NOMO-1 (cell line): ENCODE measurements at regions not wholly inside any gene's neighbourhood (a gene's known extent, or its start where the extent isn't known, plus 50 kb on each side); places are given as distances from the start of the nearest gene placed in this dataset.
"Not testable (repeated sequence)": the region's sequence is repeated elsewhere in the genome, so short reads cannot be mapped to it uniquely, and the experiment has no call there.

Experiments used
- DNase-seq, 2 experiments: peaks; one replicate each; lab custom pipeline; 2025; ENCODE audit not compliant: unreplicated experiment in 2 of 2; lab: John Stamatoyannopoulos, UW

DNA sequence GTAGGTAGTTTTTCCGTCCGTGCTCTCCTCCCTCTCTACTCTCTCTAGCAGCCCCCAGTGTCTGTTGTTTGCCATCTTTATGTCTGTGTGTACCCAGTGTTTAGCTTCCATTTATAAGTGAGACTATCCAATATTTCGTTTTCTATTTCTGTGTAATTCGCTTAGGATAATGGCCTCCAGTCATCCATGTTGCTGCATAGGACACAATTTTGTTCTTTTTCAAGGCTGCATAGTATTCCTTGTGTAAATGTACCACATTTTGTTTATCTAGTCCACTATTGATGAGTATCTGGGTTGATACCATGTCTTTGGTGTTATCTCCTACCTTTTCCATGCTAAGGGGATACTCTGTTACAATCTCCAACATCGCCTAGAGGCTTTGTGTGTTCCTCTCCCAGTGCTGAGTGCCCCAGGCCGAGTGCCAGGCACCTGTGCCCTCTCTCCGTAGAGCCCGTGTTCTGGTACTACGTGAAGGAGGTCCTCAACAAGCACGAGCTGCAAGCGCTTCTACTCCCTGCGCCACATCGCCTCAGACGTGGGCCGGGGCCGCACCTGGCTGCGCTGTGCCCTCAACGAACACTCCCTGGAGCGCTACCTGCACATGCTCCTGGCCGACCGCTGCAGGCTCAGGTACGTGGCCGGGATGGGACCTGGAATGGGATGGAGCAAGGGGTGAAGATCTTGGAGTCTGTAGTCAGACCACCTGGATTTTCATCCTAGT, 51.0 kb downstream of the NPIPB11 start:
- DNase-seq: not testable (repeated sequence)

- not testable (repeated sequence) for DNase-seq
Measured at GRCh38 chr16:29354449-29354848, 52.1 kb downstream of the NPIPB11 start.

GRCh38 chr16:29352617-29352999, 53.9 kb downstream of the NPIPB11 start:
- not testable (repeated sequence) for DNase-seq

DNA sequence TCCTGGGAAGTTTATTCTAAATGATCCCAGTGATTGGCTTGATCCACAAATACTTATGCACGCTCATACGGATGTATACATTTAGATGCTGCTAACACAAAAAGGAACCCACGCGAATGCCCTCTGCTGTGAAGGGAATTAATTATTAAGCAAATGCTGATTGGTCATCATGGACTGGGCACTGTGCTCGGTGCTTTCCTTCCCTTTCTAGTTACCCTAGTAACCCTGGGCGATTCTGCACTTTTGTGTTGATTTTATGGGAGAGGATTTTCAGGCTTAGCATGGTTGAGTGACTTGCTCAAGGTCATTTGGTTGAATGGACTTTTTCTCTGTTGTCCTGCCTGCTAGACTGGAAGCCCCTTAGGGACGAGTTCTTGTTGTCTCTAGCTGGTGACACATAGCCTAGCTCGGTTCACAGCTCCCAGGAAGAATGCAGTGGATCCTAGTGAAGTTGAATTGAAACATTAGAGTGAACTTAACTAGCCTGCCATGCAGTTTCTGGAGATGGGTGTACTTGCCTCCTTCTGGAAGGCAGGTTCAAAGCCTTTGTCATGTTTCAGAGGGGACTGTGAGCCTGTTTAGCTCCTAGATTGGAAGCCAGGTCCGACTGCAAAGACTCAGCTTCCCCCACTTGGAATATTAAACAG, 54.4 kb downstream of the NPIPB11 start:
- not testable (repeated sequence) for DNase-seq

DNA sequence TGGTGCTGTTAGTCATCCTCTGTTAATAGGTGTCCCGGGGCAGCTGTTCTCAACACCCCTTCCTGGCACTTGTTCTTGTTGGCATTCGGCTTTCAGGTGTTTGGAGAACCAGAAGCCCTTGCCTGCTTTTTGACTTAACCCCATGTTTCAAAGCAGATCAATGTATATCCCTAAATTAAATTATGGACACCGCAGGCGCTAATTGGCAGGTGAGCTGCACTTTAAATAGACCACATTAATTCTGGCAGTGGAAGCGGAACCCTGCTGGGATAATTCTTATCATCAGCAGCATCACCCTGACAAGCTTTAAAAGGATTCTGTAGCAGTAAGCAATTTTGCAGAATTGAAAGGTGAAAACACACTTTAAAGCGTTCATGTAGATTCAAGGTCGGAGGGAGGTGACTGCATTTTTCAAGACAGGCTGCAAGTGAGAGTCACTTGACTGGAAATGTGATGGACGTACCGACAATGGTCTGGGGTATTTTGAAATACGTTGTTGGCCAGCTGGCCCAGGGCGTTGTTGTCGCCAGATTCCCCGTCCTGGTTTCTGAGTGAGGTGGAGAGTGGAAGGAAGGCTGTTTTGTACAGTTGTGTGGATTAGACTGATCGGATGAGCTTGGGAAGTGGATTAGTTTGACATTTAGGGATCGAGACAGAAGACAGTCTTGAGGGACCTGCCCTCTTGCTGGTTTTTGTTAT, 55.1 kb downstream of the NPIPB11 start:
- not testable (repeated sequence) for DNase-seq

DNA sequence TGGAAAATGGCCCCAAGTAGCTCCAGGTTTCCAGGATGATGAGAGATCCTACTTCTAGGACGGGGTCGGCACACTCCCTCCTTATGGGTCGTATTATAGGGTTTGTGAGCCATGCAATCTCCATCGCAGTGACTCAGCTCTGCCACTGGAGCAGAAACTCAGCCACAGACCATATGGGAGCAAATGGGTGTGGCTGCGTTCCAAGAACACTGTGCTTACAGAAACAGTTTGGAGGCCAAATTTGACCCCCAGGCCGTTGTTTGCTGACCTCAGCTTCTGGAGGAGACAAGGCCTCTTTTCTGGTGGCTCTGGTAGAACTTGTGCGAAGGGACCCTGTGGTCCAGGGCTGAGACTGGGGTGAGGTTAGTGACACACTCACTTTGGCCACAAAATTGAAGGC, 56.5 kb downstream of the NPIPB11 start:
- DNase-seq: peak in 1 of 2 experiments; percentile 24

DNA sequence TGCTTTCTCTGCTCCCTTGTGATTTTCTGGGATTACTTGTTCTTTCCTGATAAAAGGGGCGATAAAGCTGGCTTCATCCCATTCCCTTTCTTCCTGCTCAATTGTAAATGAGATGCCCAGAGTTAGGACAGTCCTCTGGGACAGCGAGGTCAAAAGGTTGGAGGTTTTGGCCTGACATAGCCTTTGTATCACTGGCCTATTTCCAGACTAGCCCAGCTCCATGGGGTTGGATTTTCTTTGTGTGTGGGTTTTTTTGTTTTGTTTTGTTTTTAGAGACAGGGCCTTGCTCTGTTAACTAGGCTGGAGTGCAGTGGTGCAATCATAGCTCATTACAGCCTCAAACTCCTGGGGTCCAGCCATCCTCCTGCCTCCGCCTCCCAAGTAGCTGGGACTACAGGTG, 57.8 kb downstream of the NPIPB11 start:
- DNase-seq: not testable (repeated sequence)

DNA sequence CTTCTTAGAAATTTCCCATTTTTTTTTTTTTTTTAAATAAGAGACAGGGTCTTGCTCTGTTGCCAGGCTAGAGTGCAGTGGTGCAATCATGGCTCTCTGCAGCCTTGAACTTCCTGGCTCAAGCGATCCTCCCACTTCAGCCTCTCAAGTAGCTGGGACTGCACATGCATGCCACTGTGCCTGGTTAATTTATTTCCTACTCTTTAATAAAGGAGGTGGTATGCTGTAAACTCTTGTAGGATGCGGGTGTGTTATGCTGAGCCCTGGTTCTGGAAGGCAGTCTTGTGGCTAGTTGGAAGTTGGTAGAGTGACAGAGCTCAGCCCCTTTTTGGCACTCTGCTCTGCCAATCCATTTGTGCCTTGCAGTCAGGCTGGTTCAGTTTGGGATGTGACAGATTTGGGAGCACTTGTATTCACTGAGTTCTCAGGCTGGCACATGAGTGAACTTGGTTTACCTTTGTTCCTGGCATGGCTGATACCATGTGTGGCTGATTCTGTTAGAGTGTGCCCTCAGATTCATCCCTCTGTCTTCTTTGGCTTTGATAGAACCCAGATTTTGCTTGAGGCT, 58.3 kb downstream of the NPIPB11 start:
- not testable (repeated sequence) for DNase-seq

GRCh38 chr16:29346796-29347580, 59.5 kb downstream of the NPIPB11 start:
- DNase-seq: not testable (repeated sequence)

GRCh38 chr16:29346203-29346602, 60.3 kb downstream of the NPIPB11 start:
- DNase-seq: not testable (repeated sequence)

DNA sequence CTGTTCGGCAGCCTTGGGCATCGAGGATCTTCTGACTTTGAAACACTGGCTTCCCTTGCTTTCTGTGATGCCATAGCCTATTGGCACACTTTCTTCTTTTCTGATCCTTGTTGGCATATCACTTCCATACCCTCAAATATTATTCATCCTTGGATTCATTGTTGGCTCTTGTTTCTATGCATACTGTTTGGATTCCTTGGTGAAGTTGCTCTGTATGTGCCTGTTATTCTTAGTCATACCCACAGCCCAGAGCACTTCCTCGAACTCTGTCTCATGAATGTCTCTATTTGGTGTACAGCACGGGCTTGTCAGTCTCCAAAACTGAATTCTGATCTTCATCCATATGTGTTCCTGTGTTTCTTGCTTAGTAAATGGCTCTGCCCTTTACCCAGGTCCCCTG, 63.6 kb downstream of the NPIPB11 start:
- not testable (repeated sequence) for DNase-seq

GRCh38 chr16:29340779-29341438, 65.6 kb downstream of the NPIPB11 start:
- not testable (repeated sequence) for DNase-seq

GRCh38 chr16:29340235-29340634, 66.3 kb downstream of the NPIPB11 start:
- not testable (repeated sequence) for DNase-seq

- not testable (repeated sequence) for DNase-seq
Measured at GRCh38 chr16:29338821-29339700, 67.5 kb downstream of the NPIPB11 start.

- DNase-seq: peak in 1 of 2 experiments; percentile 43
Measured at GRCh38 chr16:29337385-29337901, 69.1 kb downstream of the NPIPB11 start.

GRCh38 chr16:29335549-29335846, 71.0 kb downstream of the NPIPB11 start:
- not testable (repeated sequence) for DNase-seq

DNA sequence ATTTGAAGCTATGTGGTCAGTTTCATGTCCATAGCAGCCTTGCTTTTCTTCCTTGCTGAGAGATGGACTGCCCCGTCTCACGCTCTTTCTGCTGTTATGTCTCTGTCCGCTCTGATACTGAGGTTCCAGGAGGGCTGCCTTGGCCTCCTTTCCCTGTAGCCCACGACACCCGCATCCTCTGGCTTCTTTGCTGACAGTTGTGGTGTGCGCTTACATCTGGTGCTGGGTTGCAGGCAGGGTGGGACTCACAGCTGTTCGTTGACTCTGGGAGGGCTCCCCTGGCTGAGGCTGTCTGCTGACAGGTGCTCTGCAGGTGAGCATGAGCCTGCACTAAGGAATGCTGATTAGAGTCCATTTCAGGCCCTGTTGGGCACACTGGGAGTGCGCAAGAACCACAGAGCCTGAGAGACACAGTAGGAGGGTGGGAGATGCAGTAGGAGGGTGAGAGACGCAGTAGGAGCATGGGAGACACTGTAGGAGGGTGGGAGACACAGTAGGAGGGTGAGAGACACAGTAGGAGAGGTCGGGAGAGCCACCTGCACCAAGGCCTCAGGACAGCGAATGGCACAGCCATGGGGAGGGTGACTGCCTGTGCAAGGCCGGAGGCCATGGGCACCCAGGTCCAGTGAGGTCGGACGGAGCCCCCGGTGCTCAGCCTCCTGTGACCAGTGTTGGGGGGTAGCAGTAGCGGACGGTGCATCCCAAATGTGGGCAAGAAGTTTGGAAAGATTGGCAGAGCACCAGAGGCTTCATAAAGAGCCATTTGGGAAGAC, 71.5 kb downstream of the NPIPB11 start:
- DNase-seq: not testable (repeated sequence)

- DNase-seq: not testable (repeated sequence)
Measured at GRCh38 chr16:29333492-29334097, 72.9 kb downstream of the NPIPB11 start.
